ENCODE measurements at regions not wholly inside any gene's neighbourhood (a gene's known extent, or its start where the extent isn't known, plus 50 kb on each side); places are given as distances from the start of the nearest gene placed in this dataset.

DNA sequence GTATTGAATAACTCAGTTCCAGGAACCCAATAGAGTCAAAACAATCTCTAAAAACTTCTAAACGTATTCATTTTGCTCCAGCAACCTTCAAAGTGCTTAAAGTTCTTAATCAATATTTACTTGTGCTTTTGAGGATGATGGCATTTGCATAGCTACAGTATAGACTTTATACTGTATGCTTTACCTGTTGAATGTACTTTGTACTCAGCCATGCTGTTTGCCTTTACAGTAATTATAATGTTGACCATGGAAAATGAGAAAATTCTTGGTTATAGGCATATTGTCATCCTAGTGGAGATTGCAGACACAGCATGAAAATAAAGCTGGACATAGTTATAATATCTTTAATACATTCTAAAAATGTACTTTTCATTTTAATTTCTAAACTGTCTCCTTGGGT, 762.7 kb upstream of the PHF14 start:
- Histone ChIP-seq H3K23ac (ENCODE audit: low read depth, low read length) (no peak overlapping the region), H3K27ac (ENCODE audit: insufficient read depth, low read length) (no peak overlapping the region), H3K79me1 (ENCODE audit: low read depth in 1 of 2, low read length in 2 of 2) (no peaks in the 10 kb centered on the region), H4K5ac (ENCODE audit: low read depth, low read length) (no peak overlapping the region), H3K36me3 (ENCODE audit: control insufficient read depth, insufficient read depth, low read length) (no peaks in the 10 kb centered on the region), H2BK15ac (ENCODE audit: low read depth, low read length) (no peak overlapping the region), H2BK20ac (ENCODE audit: low read depth, low read length) (no peak overlapping the region), H3K9me3 (ENCODE audit: control insufficient read depth, insufficient read depth, low read length) (peaks cover 17% of the 10 kb centered on the region), H3K27me3 (ENCODE audit: control insufficient read depth, insufficient read depth, low read length) (no peaks in the 10 kb centered on the region), H3K56ac (ENCODE audit: extremely low read depth, insufficient read depth, low read length) (no peak overlapping the region), H3K4ac (ENCODE audit: low read depth, low read length) (no peak overlapping the region), H2AK9ac (replicated peaks; ENCODE audit: low read depth, low read length, poor library complexity) (no peak overlapping the region), H2BK5ac (ENCODE audit: low read depth, low read length, poor library complexity, severe bottlenecking) (no peak overlapping the region), H3K4me2 (ENCODE audit: low read depth, low read length) (no peak overlapping the region), H2AK5ac (ENCODE audit: low read depth, low read length) (no peak overlapping the region), H3K4me3 (ENCODE audit: insufficient read depth, low read depth, low read length) (no peak overlapping the region), H3K9me1 (ENCODE audit: insufficient read depth, low read length) (no peaks in the 10 kb centered on the region), H2AFZ (replicated peaks; ENCODE audit: low read length, poor library complexity) (no peak overlapping the region), H3K18ac (ENCODE audit: low read depth, low read length) (no peak overlapping the region), H3K9ac (ENCODE audit: low read depth, low read length) (no peak overlapping the region), H4K91ac (ENCODE audit: insufficient read depth, low read depth, low read length) (no peak overlapping the region), H4K8ac (ENCODE audit: low read depth in 2 of 2, low read length in 2 of 2) (no peak overlapping the region), H3K4me1 (ENCODE audit: control insufficient read depth, insufficient read depth, low read length) (no peaks in the 10 kb centered on the region), H2BK120ac (ENCODE audit: low read depth, low read length) (no peak overlapping the region), H4K20me1 (ENCODE audit: insufficient read depth, low read length) (no peaks in the 10 kb centered on the region), H3K14ac (replicated peaks; ENCODE audit: low read depth, low read length) (no peak overlapping the region)
- TF ChIP-seq FOS (IDR thresholded peaks at IDR 0.05; ENCODE audit: low read depth, low read length) (no peak), MAFK (IDR thresholded peaks at IDR 0.05; ENCODE audit: low read depth, low read length) (no peak), MAZ (IDR thresholded peaks at IDR 0.05; ENCODE audit: borderline replicate concordance, low read depth, low read length) (no peak), BHLHE40 (IDR thresholded peaks at IDR 0.05; ENCODE audit: low read depth, low read length) (no peak), RCOR1 (IDR thresholded peaks at IDR 0.05; ENCODE audit: insufficient replicate concordance, low read length) (no peak)
- TF ChIP-seq, protein P1, sequence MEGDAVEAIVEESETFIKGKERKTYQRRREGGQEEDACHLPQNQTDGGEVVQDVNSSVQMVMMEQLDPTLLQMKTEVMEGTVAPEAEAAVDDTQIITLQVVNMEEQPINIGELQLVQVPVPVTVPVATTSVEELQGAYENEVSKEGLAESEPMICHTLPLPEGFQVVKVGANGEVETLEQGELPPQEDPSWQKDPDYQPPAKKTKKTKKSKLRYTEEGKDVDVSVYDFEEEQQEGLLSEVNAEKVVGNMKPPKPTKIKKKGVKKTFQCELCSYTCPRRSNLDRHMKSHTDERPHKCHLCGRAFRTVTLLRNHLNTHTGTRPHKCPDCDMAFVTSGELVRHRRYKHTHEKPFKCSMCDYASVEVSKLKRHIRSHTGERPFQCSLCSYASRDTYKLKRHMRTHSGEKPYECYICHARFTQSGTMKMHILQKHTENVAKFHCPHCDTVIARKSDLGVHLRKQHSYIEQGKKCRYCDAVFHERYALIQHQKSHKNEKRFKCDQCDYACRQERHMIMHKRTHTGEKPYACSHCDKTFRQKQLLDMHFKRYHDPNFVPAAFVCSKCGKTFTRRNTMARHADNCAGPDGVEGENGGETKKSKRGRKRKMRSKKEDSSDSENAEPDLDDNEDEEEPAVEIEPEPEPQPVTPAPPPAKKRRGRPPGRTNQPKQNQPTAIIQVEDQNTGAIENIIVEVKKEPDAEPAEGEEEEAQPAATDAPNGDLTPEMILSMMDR (conservative IDR thresholded peaks at IDR 0.05; ENCODE audit: low read depth, low read length): no peak
- intact Hi-C loops (cut with micrococcal nuclease): no loop called here
- DNase-seq (no peak), ATAC-seq (ENCODE audit: low read depth) (no peak)
- in situ Hi-C loops (cut with MboI; ENCODE audit: low sequenced_read_pairs): no loop called here
- dilution Hi-C loops (cut with HindIII; ENCODE audit: low sequenced_read_pairs, unreplicated experiment): no loop called here
- no TSS peak for BruUV-seq (replicated peaks)
- POLR2A ChIA-PET (ENCODE audit: unreplicated experiment): no interaction called here
- CTCF ChIA-PET: no interaction called here
- no CpG with 5 or more reads among the region's 1 CpG for WGBS, 2 experiments (ENCODE audit: extremely low coverage in 2 of 2, insufficient read length in 1 of 2)

Data from IMR-90 (cell line).